Astrocyte (in vitro differentiated cells and primary cell): ENCODE measurements at regions not wholly inside any gene's neighbourhood (a gene's known extent, or its start where the extent isn't known, plus 50 kb on each side); places are given as distances from the start of the nearest gene placed in this dataset.

Experiments
- EZH2 ChIP-seq: IDR thresholded peaks from 2 replicates; pipeline ENCODE4 v1.6.1; 2012; ENCODE audit warnings: mild to moderate bottlenecking, low read length, inconsistent platforms; ENCODE audit not compliant: insufficient read depth
- TF ChIP-seq, protein P1 (sequence below): IDR thresholded peaks from 2 replicates; pipeline ENCODE4 v1.5.1; 2011; ENCODE audit warnings: low read depth, mild to moderate bottlenecking, inconsistent platforms, low read length, moderate library complexity; ENCODE audit not compliant: insufficient read depth

DNA sequence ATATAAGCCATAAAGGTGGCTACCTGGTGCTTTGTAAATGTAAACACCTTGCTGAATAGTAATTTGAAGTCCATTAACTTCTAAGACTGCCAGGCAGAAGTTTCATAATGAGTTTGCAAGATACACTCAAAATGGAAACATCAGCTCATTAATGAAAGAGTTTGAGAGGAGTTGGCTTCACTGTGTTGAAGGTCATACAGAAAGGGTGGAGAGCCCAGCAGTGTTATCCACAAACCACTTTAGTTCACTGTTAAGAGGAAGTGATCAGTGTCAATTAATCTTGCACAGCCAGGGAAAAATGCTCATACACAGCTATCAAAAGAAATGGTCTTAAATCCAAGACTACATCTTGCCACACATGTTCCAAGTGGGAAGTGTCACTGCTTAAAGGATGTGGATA lies 689.4 kb downstream of the JRKL start:
- TF ChIP-seq, protein P1, sequence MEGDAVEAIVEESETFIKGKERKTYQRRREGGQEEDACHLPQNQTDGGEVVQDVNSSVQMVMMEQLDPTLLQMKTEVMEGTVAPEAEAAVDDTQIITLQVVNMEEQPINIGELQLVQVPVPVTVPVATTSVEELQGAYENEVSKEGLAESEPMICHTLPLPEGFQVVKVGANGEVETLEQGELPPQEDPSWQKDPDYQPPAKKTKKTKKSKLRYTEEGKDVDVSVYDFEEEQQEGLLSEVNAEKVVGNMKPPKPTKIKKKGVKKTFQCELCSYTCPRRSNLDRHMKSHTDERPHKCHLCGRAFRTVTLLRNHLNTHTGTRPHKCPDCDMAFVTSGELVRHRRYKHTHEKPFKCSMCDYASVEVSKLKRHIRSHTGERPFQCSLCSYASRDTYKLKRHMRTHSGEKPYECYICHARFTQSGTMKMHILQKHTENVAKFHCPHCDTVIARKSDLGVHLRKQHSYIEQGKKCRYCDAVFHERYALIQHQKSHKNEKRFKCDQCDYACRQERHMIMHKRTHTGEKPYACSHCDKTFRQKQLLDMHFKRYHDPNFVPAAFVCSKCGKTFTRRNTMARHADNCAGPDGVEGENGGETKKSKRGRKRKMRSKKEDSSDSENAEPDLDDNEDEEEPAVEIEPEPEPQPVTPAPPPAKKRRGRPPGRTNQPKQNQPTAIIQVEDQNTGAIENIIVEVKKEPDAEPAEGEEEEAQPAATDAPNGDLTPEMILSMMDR = no peak
- no peak for TF ChIP-seq EZH2
